ENCODE measurements at regions not wholly inside any gene's neighbourhood (a gene's known extent, or its start where the extent isn't known, plus 50 kb on each side); places are given as distances from the start of the nearest gene placed in this dataset.

- Histone ChIP-seq H3K4me3 (no peak overlapping the region), H3K4me1 (peaks cover 33% of the 10 kb centered on the region), H4K20me1 (ENCODE audit: low read depth) (no peaks in the 10 kb centered on the region), H3K27me3 (no peaks in the 10 kb centered on the region), H2AFZ (replicated peaks) (no peak overlapping the region), H3K36me3 (no peaks in the 10 kb centered on the region), H3K79me2 (ENCODE audit: low read depth) (no peaks in the 10 kb centered on the region), H3F3A (ENCODE audit: low read depth) (no peaks in the 10 kb centered on the region), H3K4me2 (peak overlapping the region; percentile 7), H3K9me3 (ENCODE audit: low read depth) (no peaks in the 10 kb centered on the region), H3K27ac (no peak overlapping the region), H3K9ac (no peak overlapping the region)
- no peak for TF ChIP-seq EZH2 (IDR thresholded peaks at IDR 0.05)
- TF ChIP-seq EZH2phosphoT487 (IDR thresholded peaks at IDR 0.05) = no peak
- Mint-ChIP-seq H3K9me3 (peaks cover 3% of the 10 kb centered on the region), H3K27ac (peak overlapping the region; percentile 89), H3K36me3 (peaks cover 8% of the 10 kb centered on the region), H3K4me1 (peaks cover 59% of the 10 kb centered on the region), H3K27me3 (ENCODE audit: insufficient read depth, low read depth) (no peaks in the 10 kb centered on the region), H3K4me3 (no peak overlapping the region)
- DNase-seq (ENCODE audit: low spot score) = no peak
Observed at GRCh38 chr6:126535138-126535537, 195.2 kb downstream of the CENPW start.

DNA sequence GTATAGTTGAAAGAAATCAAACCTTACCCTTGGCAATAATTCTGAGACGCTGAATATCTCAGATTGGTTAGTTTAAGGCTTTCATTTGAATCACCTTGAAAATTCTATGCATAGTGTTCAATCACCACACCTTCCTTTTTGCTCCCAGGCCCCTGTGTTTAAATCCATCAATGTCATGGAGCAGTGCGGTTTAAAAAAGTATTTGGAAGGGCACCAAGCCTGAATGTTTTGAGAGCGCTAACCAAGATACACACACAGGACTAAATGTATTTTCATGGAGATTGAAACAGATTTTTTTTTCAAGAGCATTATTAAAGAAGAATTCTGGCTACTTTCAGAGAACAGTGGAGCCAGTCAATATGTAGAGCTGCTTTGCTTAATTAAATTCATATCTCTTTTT is 195.7 kb downstream of the CENPW start:
- H3K9me3 Mint-ChIP-seq = peaks cover 3% of the 10 kb centered on the region
- H2AFZ ChIP-seq (replicated peaks) = no peak overlapping the region
- H3K79me2 ChIP-seq (ENCODE audit: low read depth) = no peaks in the 10 kb centered on the region
- no peak overlapping the region for H3K27ac ChIP-seq
- no peak for DNase-seq (ENCODE audit: low spot score)
- H3F3A ChIP-seq (ENCODE audit: low read depth) = no peaks in the 10 kb centered on the region
- no peak overlapping the region for H3K4me3 ChIP-seq
- no peak overlapping the region for H3K9ac ChIP-seq
- peaks cover 57% of the 10 kb centered on the region for H3K4me1 Mint-ChIP-seq
- H4K20me1 ChIP-seq (ENCODE audit: low read depth) = no peaks in the 10 kb centered on the region
- H3K36me3 ChIP-seq = no peaks in the 10 kb centered on the region
- H3K27ac Mint-ChIP-seq = peak overlapping the region; percentile 70
- TF ChIP-seq EZH2 (IDR thresholded peaks at IDR 0.05) = no peak
- no peak for TF ChIP-seq EZH2phosphoT487 (IDR thresholded peaks at IDR 0.05)
- TF ChIP-seq CTCF (IDR thresholded peaks at IDR 0.05) = no peak
- no peaks in the 10 kb centered on the region for H3K27me3 Mint-ChIP-seq (ENCODE audit: insufficient read depth, low read depth)
- peaks cover 8% of the 10 kb centered on the region for H3K36me3 Mint-ChIP-seq
- no peaks in the 10 kb centered on the region for H3K9me3 ChIP-seq (ENCODE audit: low read depth)
- H3K27me3 ChIP-seq = no peaks in the 10 kb centered on the region
- H3K4me3 Mint-ChIP-seq = no peak overlapping the region
- H3K4me2 ChIP-seq = no peak overlapping the region
- H3K4me1 ChIP-seq = peaks cover 31% of the 10 kb centered on the region

GRCh38 chr6:126537061-126537816 is 197.3 kb downstream of the CENPW start:
- Histone ChIP-seq H3K9ac (no peak overlapping the region), H3K9me3 (ENCODE audit: low read depth) (no peaks in the 10 kb centered on the region), H2AFZ (replicated peaks) (peak overlapping the region; percentile 51), H3K27ac (no peak overlapping the region), H3F3A (ENCODE audit: low read depth) (no peaks in the 10 kb centered on the region), H3K4me1 (peaks cover 31% of the 10 kb centered on the region), H3K36me3 (no peaks in the 10 kb centered on the region), H3K27me3 (no peaks in the 10 kb centered on the region), H3K4me3 (no peak overlapping the region), H3K79me2 (ENCODE audit: low read depth) (no peaks in the 10 kb centered on the region), H4K20me1 (ENCODE audit: low read depth) (no peaks in the 10 kb centered on the region), H3K4me2 (no peak overlapping the region)
- H3K27ac Mint-ChIP-seq = no peak overlapping the region
- H3K4me3 Mint-ChIP-seq = no peak overlapping the region
- TF ChIP-seq EZH2phosphoT487 (IDR thresholded peaks at IDR 0.05) = no peak
- TF ChIP-seq EZH2 (IDR thresholded peaks at IDR 0.05) = no peak
- no peak for TF ChIP-seq CTCF (IDR thresholded peaks at IDR 0.05)
- no peaks in the 10 kb centered on the region for H3K9me3 Mint-ChIP-seq
- DNase-seq (ENCODE audit: low spot score) = no peak
- peaks cover 4% of the 10 kb centered on the region for H3K36me3 Mint-ChIP-seq
- no peaks in the 10 kb centered on the region for H3K27me3 Mint-ChIP-seq (ENCODE audit: insufficient read depth, low read depth)
- H3K4me1 Mint-ChIP-seq = peaks cover 54% of the 10 kb centered on the region

GRCh38 chr6:126539022-126539421 is 199.1 kb downstream of the CENPW start:
- H3K9ac ChIP-seq = no peak overlapping the region
- H3K4me2 ChIP-seq = no peak overlapping the region
- H3K79me2 ChIP-seq (ENCODE audit: low read depth) = no peaks in the 10 kb centered on the region
- Mint-ChIP-seq H3K27ac (no peak overlapping the region), H3K27me3 (ENCODE audit: insufficient read depth, low read depth) (no peaks in the 10 kb centered on the region), H3K9me3 (peaks cover 3% of the 10 kb centered on the region), H3K36me3 (peaks cover 2% of the 10 kb centered on the region), H3K4me3 (no peak overlapping the region), H3K4me1 (peaks cover 47% of the 10 kb centered on the region)
- no peak overlapping the region for H2AFZ ChIP-seq (replicated peaks)
- DNase-seq (ENCODE audit: low spot score) = no peak
- H3K27me3 ChIP-seq = no peaks in the 10 kb centered on the region
- no peak overlapping the region for H3K27ac ChIP-seq
- TF ChIP-seq EZH2phosphoT487 (IDR thresholded peaks at IDR 0.05) = no peak
- no peak for TF ChIP-seq CTCF (IDR thresholded peaks at IDR 0.05)
- TF ChIP-seq EZH2 (IDR thresholded peaks at IDR 0.05) = no peak
- peaks cover 31% of the 10 kb centered on the region for H3K4me1 ChIP-seq
- H3F3A ChIP-seq (ENCODE audit: low read depth) = no peaks in the 10 kb centered on the region
- no peaks in the 10 kb centered on the region for H3K9me3 ChIP-seq (ENCODE audit: low read depth)
- H3K36me3 ChIP-seq = no peaks in the 10 kb centered on the region
- no peak overlapping the region for H3K4me3 ChIP-seq
- H4K20me1 ChIP-seq (ENCODE audit: low read depth) = no peaks in the 10 kb centered on the region

All from neural progenitor cell (in vitro differentiated cells).